MM.1S (cell line): ENCODE measurements at regions not wholly inside any gene's neighbourhood (a gene's known extent, or its start where the extent isn't known, plus 50 kb on each side); places are given as distances from the start of the nearest gene placed in this dataset.

ENCODE experiments used
- EZH2phosphoT487 ChIP-seq: fragments of 300-600 bp; sonication (generic); IDR thresholded peaks from 2 replicates; pipeline ENCODE4 v1.6.1; 2018; ENCODE audit warnings: antibody characterized with exemption, low read length
- TF ChIP-seq, protein P1 (sequence below): fragments of 300-600 bp; sonication (generic); IDR thresholded peaks from 2 replicates; pipeline ENCODE4 v1.5.1; 2016; ENCODE audit warnings: antibody characterized with exemption, low read length, mixed read lengths

DNA sequence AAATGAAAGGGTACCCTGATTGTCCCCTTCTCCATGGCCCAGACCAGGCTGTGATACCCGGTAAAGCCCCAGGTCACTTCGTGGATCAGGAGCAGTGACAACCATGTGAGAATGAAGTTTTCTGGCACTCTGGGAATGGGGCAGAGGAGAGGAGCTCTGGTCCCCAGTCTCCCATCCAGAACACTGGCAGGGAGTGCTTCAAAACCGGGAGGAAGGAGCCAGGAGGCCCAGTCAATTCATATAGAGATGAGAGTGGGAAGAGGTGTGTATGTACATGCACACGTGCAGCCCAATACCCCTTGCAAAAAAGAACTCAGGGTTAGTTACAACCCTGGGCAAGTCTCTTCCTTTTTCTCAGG is 101.4 kb upstream of the TLE3 start:
- TF ChIP-seq, protein P1, sequence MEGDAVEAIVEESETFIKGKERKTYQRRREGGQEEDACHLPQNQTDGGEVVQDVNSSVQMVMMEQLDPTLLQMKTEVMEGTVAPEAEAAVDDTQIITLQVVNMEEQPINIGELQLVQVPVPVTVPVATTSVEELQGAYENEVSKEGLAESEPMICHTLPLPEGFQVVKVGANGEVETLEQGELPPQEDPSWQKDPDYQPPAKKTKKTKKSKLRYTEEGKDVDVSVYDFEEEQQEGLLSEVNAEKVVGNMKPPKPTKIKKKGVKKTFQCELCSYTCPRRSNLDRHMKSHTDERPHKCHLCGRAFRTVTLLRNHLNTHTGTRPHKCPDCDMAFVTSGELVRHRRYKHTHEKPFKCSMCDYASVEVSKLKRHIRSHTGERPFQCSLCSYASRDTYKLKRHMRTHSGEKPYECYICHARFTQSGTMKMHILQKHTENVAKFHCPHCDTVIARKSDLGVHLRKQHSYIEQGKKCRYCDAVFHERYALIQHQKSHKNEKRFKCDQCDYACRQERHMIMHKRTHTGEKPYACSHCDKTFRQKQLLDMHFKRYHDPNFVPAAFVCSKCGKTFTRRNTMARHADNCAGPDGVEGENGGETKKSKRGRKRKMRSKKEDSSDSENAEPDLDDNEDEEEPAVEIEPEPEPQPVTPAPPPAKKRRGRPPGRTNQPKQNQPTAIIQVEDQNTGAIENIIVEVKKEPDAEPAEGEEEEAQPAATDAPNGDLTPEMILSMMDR = no peak
- TF ChIP-seq EZH2phosphoT487 = no peak
